Parathyroid adenoma (tissue), 2 donors: ENCODE measurements at regions not wholly inside any gene's neighbourhood (a gene's known extent, or its start where the extent isn't known, plus 50 kb on each side); places are given as distances from the start of the nearest gene placed in this dataset.

Experiments
- H2AFZ ChIP-seq: fragments of 300-600 bp; sonication (generic); one replicate; pipeline ENCODE4 v1.7.0; 2017; ENCODE audit warnings: antibody characterized with exemption, mild to moderate bottlenecking
- H3K27ac ChIP-seq: fragments of 300-600 bp; sonication (generic); one replicate; pipeline ENCODE4 v1.7.0; 2017
- H3K27me3 ChIP-seq: fragments of 300-600 bp; sonication (generic); one replicate; pipeline ENCODE4 v1.7.0; 2017; ENCODE audit warnings: low read length; ENCODE audit not compliant: control insufficient read depth, insufficient read depth
- H3K36me3 ChIP-seq: fragments of 300-600 bp; sonication (generic); one replicate; pipeline ENCODE4 v1.7.0; 2017; ENCODE audit warnings: low read length; ENCODE audit not compliant: control insufficient read depth, insufficient read depth
- H3K4me1 ChIP-seq: fragments of 300-600 bp; sonication (generic); one replicate; pipeline ENCODE4 v1.7.0; 2017; ENCODE audit warnings: control low read depth
- H3K4me2 ChIP-seq: fragments of 300-600 bp; sonication (generic); one replicate; pipeline ENCODE4 v1.7.0; 2017; ENCODE audit warnings: low read length
- H3K4me3 ChIP-seq: fragments of 300-600 bp; sonication (generic); one replicate; pipeline ENCODE4 v1.7.0; 2017; ENCODE audit warnings: low read depth, low read length
- H3K79me2 ChIP-seq: fragments of 300-600 bp; sonication (generic); one replicate; pipeline ENCODE4 v1.7.0; 2017; ENCODE audit warnings: control low read depth
- H3K9ac ChIP-seq: fragments of 300-600 bp; sonication (generic); one replicate; pipeline ENCODE4 v1.7.0; 2017; ENCODE audit warnings: mild to moderate bottlenecking
- H3K9me3 ChIP-seq: fragments of 300-600 bp; sonication (generic); one replicate; pipeline ENCODE4 v1.7.0; 2017; ENCODE audit warnings: low read length; ENCODE audit not compliant: control insufficient read depth
- CTCF ChIP-seq: fragments of 300-600 bp; sonication (generic); IDR thresholded peaks from one replicate; pipeline ENCODE4 v1.7.0; 2017; ENCODE audit warnings: antibody characterized with exemption, mild to moderate bottlenecking
- donor health status: primary hyperparathyroidism.

- no peak overlapping the region for H3K4me3 ChIP-seq
Measured at GRCh38 chr1:193309936-193310475, 123.6 kb upstream of the B3GALT2 start.

GRCh38 chr1:193308438-193308837 is 122.0 kb upstream of the B3GALT2 start:
- no peak overlapping the region for H3K27ac ChIP-seq
- no peak overlapping the region for H3K4me2 ChIP-seq
- no peaks in the 10 kb centered on the region for H3K9me3 ChIP-seq
- no peaks in the 10 kb centered on the region for H3K79me2 ChIP-seq
- no peak overlapping the region for H2AFZ ChIP-seq
- H3K27me3 ChIP-seq = no peaks in the 10 kb centered on the region
- no peak for TF ChIP-seq CTCF
- no peak overlapping the region for H3K9ac ChIP-seq
- H3K36me3 ChIP-seq = no peaks in the 10 kb centered on the region
- no peak overlapping the region for H3K4me3 ChIP-seq
- H3K4me1 ChIP-seq = no peaks in the 10 kb centered on the region

More at GRCh38 chr1:193309936-193310475, 123.6 kb upstream of the B3GALT2 start:
- Histone ChIP-seq H3K27ac (no peak overlapping the region), H3K4me2 (no peak overlapping the region), H3K4me1 (no peaks in the 10 kb centered on the region), H3K9ac (no peak overlapping the region), H3K79me2 (no peaks in the 10 kb centered on the region), H3K9me3 (no peaks in the 10 kb centered on the region), H3K36me3 (no peaks in the 10 kb centered on the region), H3K27me3 (no peaks in the 10 kb centered on the region), H2AFZ (no peak overlapping the region)
- TF ChIP-seq CTCF = no peak

GRCh38 chr1:193306430-193306829 is 120.0 kb upstream of the B3GALT2 start:
- Histone ChIP-seq H3K27ac (no peak overlapping the region), H3K4me2 (no peak overlapping the region), H3K36me3 (no peaks in the 10 kb centered on the region), H3K4me3 (no peak overlapping the region), H3K27me3 (no peaks in the 10 kb centered on the region), H3K9me3 (no peaks in the 10 kb centered on the region), H2AFZ (no peak overlapping the region), H3K79me2 (no peaks in the 10 kb centered on the region), H3K9ac (no peak overlapping the region), H3K4me1 (no peaks in the 10 kb centered on the region)
- TF ChIP-seq CTCF = no peak
